Gastroesophageal sphincter (tissue), 4 donors: ENCODE measurements at regions not wholly inside any gene's neighbourhood (a gene's known extent, or its start where the extent isn't known, plus 50 kb on each side); places are given as distances from the start of the nearest gene placed in this dataset.

Source experiments
- ATAC-seq: fragments of 150-250 bp; one replicate; pipeline ENCODE4 v1.9.1; 2016; ENCODE audit warnings: mild to moderate bottlenecking, moderate library complexity
- H3K27ac ChIP-seq, 4 donors: fragments of 200-600 bp; sonication (generic) in 3 of 4; 1 replicate in 3 of 4; 2 replicates in 1 of 4; pipeline ENCODE4 v1.5.1; 2016 to 2019
- H3K27me3 ChIP-seq: fragments of 200-600 bp; sonication (generic); one replicate; pipeline ENCODE4 v1.5.1; 2019
- H3K36me3 ChIP-seq, 2 donors: fragments of 200-600 bp; sonication (generic); one replicate each; pipeline ENCODE4 v1.5.1; 2019; ENCODE audit warnings: control low read depth in 1 of 2
- H3K4me1 ChIP-seq, 3 donors: fragments of 200-600 bp; sonication (generic); 1 replicate in 2 of 3; 2 replicates in 1 of 3; pipeline ENCODE4 v1.5.1; 2016 to 2019; ENCODE audit warnings: control low read depth in 2 of 3
- H3K4me3 ChIP-seq, 2 donors: fragments of 200-600 bp; sonication (generic); one replicate each; pipeline ENCODE4 v1.5.1; 2019; ENCODE audit warnings: mild to moderate bottlenecking in 1 of 2, moderate library complexity in 1 of 2
- H3K9me3 ChIP-seq, 3 donors: fragments of 200-600 bp; sonication (generic); one replicate each; pipeline ENCODE4 v1.5.1; 2017 to 2019; ENCODE audit warnings: control low read depth in 2 of 3
- EP300 ChIP-seq: sonication (generic); formaldehyde crosslinking; IDR thresholded peaks from one replicate; pipeline ENCODE4 v1.6.1; 2017; ENCODE audit warnings: antibody characterized with exemption, mild to moderate bottlenecking
- POLR2A ChIP-seq, 2 donors: fragments of 450-650 bp; IDR thresholded peaks; one replicate each; pipeline ENCODE4 v1.6.1; 2017; ENCODE audit warnings: antibody characterized with exemption in 2 of 2, mild to moderate bottlenecking in 2 of 2, moderate library complexity in 1 of 2
- POLR2AphosphoS5 ChIP-seq: sonication (generic); formaldehyde crosslinking; IDR thresholded peaks from one replicate; pipeline ENCODE4 v1.6.1; 2017; ENCODE audit warnings: antibody characterized with exemption
- WGBS, 2 donors: methylation state at CpG; one replicate each; pipeline ENCODE4 v1.1.5; 2018; ENCODE audit warnings: low coverage in 1 of 2; 5-methylcytosine and 5-hydroxymethylcytosine counted together
- TF ChIP-seq, protein P1 (sequence below), 4 experiments: fragments of 200-600 bp in 2 of 4; fragments of 450-650 bp in 2 of 4; sonication (generic) in 1 of 4; IDR thresholded peaks; one replicate each; pipeline ENCODE4 v1.5.1; 2017 to 2019; ENCODE audit warnings: antibody characterized with exemption in 4 of 4, mild to moderate bottlenecking in 2 of 4, moderate library complexity in 2 of 4

DNA sequence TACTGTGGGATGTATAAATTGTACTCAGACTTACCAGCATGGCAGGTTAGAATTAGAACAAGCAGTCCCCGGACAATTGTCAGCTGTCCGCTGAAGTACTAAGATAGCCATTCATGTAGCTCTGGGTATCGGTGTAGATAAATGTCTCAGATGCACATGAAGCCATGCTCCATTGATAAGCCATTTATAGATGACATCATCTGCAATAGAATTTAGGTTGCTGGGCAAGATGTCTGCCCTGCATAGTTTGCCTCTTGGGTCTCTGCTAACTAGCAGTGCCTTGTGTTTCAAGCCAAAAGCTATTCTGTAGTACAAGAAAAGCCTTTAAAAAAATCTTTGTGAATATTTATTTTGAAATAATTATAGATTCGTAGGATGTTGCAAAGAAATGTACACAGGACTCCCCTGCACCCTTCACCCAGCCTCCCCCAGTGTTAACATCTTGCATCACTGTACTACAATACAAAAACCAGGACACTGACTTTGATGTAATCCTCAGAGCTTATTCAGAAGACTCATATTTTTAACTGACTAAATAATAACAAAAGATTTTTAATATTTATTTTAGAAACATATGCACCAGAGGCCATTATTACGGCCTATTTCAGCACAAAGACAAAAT, 220.6 kb upstream of the THRB start:
- TF ChIP-seq EP300 (no peak), POLR2AphosphoS5 (no peak), POLR2A (IDR thresholded peaks at IDR 0.05) (no peak)
- TF ChIP-seq, protein P1, sequence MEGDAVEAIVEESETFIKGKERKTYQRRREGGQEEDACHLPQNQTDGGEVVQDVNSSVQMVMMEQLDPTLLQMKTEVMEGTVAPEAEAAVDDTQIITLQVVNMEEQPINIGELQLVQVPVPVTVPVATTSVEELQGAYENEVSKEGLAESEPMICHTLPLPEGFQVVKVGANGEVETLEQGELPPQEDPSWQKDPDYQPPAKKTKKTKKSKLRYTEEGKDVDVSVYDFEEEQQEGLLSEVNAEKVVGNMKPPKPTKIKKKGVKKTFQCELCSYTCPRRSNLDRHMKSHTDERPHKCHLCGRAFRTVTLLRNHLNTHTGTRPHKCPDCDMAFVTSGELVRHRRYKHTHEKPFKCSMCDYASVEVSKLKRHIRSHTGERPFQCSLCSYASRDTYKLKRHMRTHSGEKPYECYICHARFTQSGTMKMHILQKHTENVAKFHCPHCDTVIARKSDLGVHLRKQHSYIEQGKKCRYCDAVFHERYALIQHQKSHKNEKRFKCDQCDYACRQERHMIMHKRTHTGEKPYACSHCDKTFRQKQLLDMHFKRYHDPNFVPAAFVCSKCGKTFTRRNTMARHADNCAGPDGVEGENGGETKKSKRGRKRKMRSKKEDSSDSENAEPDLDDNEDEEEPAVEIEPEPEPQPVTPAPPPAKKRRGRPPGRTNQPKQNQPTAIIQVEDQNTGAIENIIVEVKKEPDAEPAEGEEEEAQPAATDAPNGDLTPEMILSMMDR (IDR thresholded peaks at IDR 0.05), result no peak
- Histone ChIP-seq H3K4me1 (no peaks in the 10 kb centered on the region), H3K36me3 (no peaks in the 10 kb centered on the region), H3K27me3 (no peaks in the 10 kb centered on the region), H3K4me3 (no peak overlapping the region), H3K9me3 (no peaks in the 10 kb centered on the region), H3K27ac (no peak overlapping the region)
- ATAC-seq, result no peak
- WGBS, 2 donors, result 67 to 82% methylated on average over 3 to 5 of the region's 5 CpGs

DNA sequence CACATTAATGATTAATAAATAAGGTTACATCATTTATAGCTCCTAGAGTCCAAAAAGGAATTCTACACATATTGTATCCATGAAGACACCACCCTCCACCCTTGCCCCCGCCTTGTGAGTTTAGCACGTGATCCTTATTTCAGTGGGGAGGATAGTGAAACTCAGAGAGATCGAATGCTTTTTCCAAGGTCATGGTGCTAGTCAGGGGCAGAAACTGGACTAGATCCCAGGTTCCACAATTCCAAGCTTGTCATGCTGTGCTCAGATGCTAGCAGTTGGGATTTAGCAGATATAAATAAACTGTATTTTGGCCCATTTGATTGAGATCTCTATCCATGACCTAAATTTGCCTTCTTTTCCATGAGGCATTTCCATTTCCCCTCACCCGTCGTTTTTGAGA, 227.4 kb upstream of the THRB start:
- no peak for ATAC-seq
- no peak for TF ChIP-seq EP300
- no peak for TF ChIP-seq POLR2AphosphoS5
- TF ChIP-seq, protein P1 (IDR thresholded peaks at IDR 0.05), result no peak
- TF ChIP-seq POLR2A (IDR thresholded peaks at IDR 0.05), result no peak
- 43 to 48% methylated on average over 4 to 5 of the region's 5 CpGs for WGBS, 2 donors

DNA sequence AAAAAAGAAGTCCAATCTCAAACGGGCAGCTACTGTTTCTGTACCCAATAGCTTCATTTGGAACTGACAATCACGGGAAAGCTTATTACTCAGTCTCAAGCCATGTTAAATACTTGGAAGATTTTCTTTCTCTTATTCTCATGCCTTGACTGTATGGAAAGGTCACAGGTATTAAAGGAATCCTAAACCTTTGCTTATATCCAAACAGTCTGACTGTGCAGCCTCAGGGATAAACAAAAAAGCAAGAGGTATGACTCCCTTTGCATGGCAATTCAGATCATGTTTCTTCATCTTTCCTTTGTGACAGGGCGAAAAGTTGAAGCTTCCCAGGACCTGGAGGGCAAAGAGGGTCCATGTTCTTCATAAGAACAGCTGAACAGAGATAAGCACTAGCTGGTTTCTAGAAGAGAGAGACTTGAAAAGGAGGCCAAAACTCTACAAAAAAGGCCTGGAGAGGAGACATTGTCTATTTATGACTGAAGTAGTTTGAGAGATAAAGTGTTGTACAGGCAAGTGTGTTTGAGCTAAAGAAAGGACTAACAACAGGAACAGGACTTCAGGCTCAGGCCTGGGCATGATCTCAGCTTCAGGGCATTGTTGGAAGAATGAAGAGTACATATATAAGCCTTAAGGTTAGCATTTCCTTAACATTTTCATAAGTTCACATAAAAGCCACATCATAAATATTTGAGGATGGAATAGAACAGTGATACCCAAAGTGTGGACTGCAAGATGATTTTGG, 231.0 kb upstream of the THRB start:
- Histone ChIP-seq H3K4me3 (no peak overlapping the region), H3K27me3 (no peaks in the 10 kb centered on the region), H3K4me1 (no peaks in the 10 kb centered on the region), H3K9me3 (no peaks in the 10 kb centered on the region), H3K27ac (no peak overlapping the region), H3K36me3 (no peaks in the 10 kb centered on the region)
- WGBS, 2 donors, result 70 to 71% methylated on average over 2 to 3 of the region's 3 CpGs
- no peak for ATAC-seq
- TF ChIP-seq POLR2A (IDR thresholded peaks at IDR 0.05) (no peak), POLR2AphosphoS5 (no peak), EP300 (no peak)

More for the DNA sequence above, 227.4 kb upstream of the THRB start:
- Histone ChIP-seq H3K4me3 (no peak overlapping the region), H3K27ac (no peak overlapping the region), H3K36me3 (no peaks in the 10 kb centered on the region), H3K27me3 (no peaks in the 10 kb centered on the region), H3K4me1 (no peaks in the 10 kb centered on the region), H3K9me3 (no peaks in the 10 kb centered on the region)

DNA sequence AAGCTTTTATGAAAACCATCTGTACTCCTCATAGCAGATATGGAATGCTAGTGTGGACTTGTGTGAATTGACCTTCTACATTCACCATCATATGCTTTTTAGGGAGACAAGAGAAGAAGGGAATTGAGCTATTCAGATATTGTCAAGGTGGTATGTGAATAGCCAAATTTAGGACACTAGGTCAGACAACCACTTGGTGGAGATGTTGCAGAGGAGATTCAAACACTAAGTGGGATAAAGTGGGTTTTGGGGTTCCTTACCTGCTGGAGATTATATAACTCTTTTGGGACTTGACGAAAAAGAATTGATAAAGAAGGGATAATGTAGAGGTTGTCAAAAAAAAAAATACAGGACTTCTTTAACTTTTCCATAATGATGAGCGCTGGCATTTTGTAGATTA, 231.8 kb upstream of the THRB start:
- Histone ChIP-seq H3K4me3 (no peak overlapping the region), H3K27me3 (no peaks in the 10 kb centered on the region), H3K4me1 (no peaks in the 10 kb centered on the region), H3K36me3 (no peaks in the 10 kb centered on the region), H3K9me3 (no peaks in the 10 kb centered on the region), H3K27ac (no peak overlapping the region)
- no peak for TF ChIP-seq EP300
- TF ChIP-seq POLR2A (IDR thresholded peaks at IDR 0.05), result no peak
- WGBS, 2 donors, result 83 to 89% methylated on average over 2 of the region's 2 CpGs
- no peak for ATAC-seq

DNA sequence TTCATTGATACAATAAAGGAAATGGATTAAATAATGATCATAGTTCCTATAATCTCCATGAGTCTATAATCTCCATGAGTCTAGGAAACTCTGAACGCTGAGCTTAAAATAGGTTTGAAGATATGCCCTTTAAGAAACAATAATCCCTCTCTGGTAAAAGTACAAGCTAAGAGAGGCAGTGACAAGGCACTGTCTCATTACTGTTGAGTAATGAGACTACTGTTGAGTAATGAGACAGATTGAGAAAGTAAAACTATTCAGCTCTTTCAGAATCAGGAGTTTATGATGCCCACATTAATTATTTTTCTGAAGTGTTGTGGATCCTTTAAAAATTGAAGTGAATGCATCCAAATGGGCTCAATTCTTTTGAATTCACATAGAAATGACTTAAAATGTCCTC, 235.5 kb upstream of the THRB start:
- Histone ChIP-seq H3K4me3 (no peak overlapping the region), H3K27ac (no peak overlapping the region), H3K9me3 (peaks cover 0 to 5% (median 0%) of the 10 kb centered on the region in 3 donors), H3K27me3 (no peaks in the 10 kb centered on the region), H3K4me1 (no peaks in the 10 kb centered on the region), H3K36me3 (no peaks in the 10 kb centered on the region)
- ATAC-seq, result no peak
- no peak for TF ChIP-seq EP300
- TF ChIP-seq, protein P1 (IDR thresholded peaks at IDR 0.05), result no peak
- TF ChIP-seq POLR2A (IDR thresholded peaks at IDR 0.05), result no peak
- 58 to 100% methylated on average over 1 of the region's 1 CpG for WGBS, 2 donors

DNA sequence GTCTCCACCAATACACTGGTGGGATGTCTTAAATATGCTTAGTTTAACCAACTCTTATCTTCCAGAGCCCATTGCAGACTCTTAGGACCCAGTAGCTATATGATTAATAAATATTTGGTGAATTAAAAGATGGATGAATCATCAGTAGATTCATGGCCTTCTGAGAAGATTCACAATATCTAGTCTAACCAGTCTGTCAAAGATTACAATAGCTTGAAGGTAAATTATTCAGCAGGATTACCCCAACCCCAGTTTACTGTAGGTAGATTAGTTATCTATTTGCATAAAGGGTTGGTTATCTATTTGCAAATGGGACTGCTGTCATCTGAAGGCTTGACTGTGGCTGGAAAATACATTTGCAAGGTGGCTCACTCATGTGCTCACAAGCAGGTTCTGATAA, 239.4 kb upstream of the THRB start:
- H3K4me1 ChIP-seq, result no peaks in the 10 kb centered on the region
- no peak overlapping the region for H3K27ac ChIP-seq
- no peak for ATAC-seq
- no peaks in the 10 kb centered on the region for H3K36me3 ChIP-seq
- no peak for TF ChIP-seq POLR2A (IDR thresholded peaks at IDR 0.05)
- no peak for TF ChIP-seq EP300
- no peak for TF ChIP-seq POLR2AphosphoS5
- TF ChIP-seq, protein P1 (IDR thresholded peaks at IDR 0.05), result no peak
- H3K27me3 ChIP-seq, result no peaks in the 10 kb centered on the region
- no peak overlapping the region for H3K4me3 ChIP-seq
- peaks cover 0 to 5% (median 0%) of the 10 kb centered on the region in 3 donors for H3K9me3 ChIP-seq
